Stomach (tissue), 8 donors: ENCODE measurements at regions not wholly inside any gene's neighbourhood (a gene's known extent, or its start where the extent isn't known, plus 50 kb on each side); places are given as distances from the start of the nearest gene placed in this dataset.

Source experiments
- DNase-seq, 2 donors: peaks; one replicate each; pipeline versions ENCODE4 v3.0.0 to v3.0.0-alpha.2; 2013 to 2019
- H3K27ac ChIP-seq, 5 donors: fragments of 200-600 bp in 4 of 5; sonication (generic) in 4 of 5; one replicate each; pipeline ENCODE4 v1.5.1; 2013 to 2019; ENCODE audit warnings: mild to moderate bottlenecking in 1 of 5, moderate library complexity in 1 of 5
- H3K27me3 ChIP-seq, 3 donors: fragments of 200-600 bp; sonication (generic); one replicate each; pipeline ENCODE4 v1.5.1; 2017 to 2019; ENCODE audit warnings: mixed run types in 1 of 3
- H3K36me3 ChIP-seq, 4 donors: fragments of 200-600 bp; sonication (generic); 1 replicate in 3 of 4; 2 replicates in 1 of 4; pipeline ENCODE4 v1.5.1; 2016 to 2019
- H3K4me1 ChIP-seq, 4 donors: fragments of 200-600 bp; sonication (generic); one replicate each; pipeline ENCODE4 v1.5.1; 2016 to 2019
- H3K4me3 ChIP-seq, 4 donors: fragments of 200-600 bp; sonication (generic) in 3 of 4; one replicate each; pipeline ENCODE4 v1.5.1; 2016 to 2019; ENCODE audit warnings: mild to moderate bottlenecking in 1 of 4
- H3K9me3 ChIP-seq, 4 donors: fragments of 200-600 bp; sonication (generic); one replicate each; pipeline ENCODE4 v1.5.1; 2016 to 2019
- EP300 ChIP-seq: sonication (generic); formaldehyde crosslinking; IDR thresholded peaks from one replicate; pipeline ENCODE4 v1.6.1; 2017; ENCODE audit warnings: antibody characterized with exemption
- POLR2A ChIP-seq, 4 donors: fragments of 450-650 bp; IDR thresholded peaks; one replicate each; pipeline ENCODE4 v1.6.1; 2016; ENCODE audit warnings: antibody characterized with exemption in 4 of 4, control low read depth in 2 of 4, mild to moderate bottlenecking in 1 of 4, moderate library complexity in 1 of 4
- POLR2AphosphoS5 ChIP-seq, 3 donors: sonication (generic); formaldehyde crosslinking; IDR thresholded peaks; one replicate each; pipeline ENCODE4 v1.6.1; 2016; ENCODE audit warnings: antibody characterized with exemption in 3 of 3
- WGBS, 5 donors: extraction: QIAGEN DNeasy Blood & Tissue Kit in 3 of 5; methylation state at CpG; one replicate each; pipeline versions ENCODE4 v1.1.5 to v1.1.7; 2013 to 2018; 5-methylcytosine and 5-hydroxymethylcytosine counted together
- intact Hi-C: fragments of 100-400 bp; cut with DNase I; formaldehyde crosslinking; loops from one replicate; pipeline ENCODE4 v1.15.1; 2023; ENCODE audit warnings: low total_unique reads
- TF ChIP-seq, protein P1 (sequence below), 7 experiments: fragments of 450-650 bp in 4 of 7; fragments of 200-600 bp in 3 of 7; sonication (generic) in 3 of 7; IDR thresholded peaks; one replicate each; pipeline ENCODE4 v1.5.1; 2016 to 2019; ENCODE audit warnings: antibody characterized with exemption in 7 of 7, control low read depth in 2 of 7, mild to moderate bottlenecking in 1 of 7
- donor health status: healthy with polysubstance abuse.
- donor health status: Bipolar disorder and iron deficiency.
- donor health status: healthy.

DNA sequence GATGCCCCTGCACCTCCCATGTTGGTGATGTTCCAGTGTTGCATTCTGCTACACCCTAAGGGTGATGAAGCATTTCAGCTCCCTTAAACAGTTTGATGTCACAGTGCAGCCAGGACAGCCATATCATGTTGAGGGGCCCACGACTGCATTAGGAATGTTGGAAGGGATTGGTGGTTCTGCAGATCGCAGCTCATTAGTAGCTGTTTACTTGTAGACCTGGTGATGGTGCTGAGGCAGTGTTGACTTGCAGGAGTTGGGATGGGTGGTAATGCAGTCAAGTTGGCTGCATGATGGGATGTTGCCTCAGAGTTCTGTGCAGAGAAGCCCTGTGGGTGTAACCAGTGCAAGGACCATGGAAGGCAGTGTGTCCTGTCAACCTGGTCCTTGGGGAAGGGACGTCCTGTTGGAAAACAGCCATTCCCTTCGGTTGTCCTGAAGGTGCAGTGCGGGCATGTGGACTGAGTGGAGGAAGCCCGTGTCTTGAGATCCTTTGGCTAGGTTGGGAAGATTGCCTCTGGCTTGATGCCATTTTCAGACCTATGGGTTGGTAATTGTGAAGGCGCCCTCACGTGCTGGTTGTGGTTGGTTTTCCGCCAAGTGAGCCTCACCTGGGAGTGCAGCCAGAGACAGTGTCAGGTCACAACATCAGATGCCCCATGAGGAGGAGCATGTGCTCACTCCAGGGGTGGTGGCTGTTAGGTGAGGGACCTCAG lies 100.7 kb downstream of the SNRPN start:
- TF ChIP-seq POLR2A (IDR thresholded peaks at IDR 0.05) (no peak), POLR2AphosphoS5 (IDR thresholded peaks at IDR 0.05) (no peak), EP300 (no peak)
- TF ChIP-seq, protein P1, sequence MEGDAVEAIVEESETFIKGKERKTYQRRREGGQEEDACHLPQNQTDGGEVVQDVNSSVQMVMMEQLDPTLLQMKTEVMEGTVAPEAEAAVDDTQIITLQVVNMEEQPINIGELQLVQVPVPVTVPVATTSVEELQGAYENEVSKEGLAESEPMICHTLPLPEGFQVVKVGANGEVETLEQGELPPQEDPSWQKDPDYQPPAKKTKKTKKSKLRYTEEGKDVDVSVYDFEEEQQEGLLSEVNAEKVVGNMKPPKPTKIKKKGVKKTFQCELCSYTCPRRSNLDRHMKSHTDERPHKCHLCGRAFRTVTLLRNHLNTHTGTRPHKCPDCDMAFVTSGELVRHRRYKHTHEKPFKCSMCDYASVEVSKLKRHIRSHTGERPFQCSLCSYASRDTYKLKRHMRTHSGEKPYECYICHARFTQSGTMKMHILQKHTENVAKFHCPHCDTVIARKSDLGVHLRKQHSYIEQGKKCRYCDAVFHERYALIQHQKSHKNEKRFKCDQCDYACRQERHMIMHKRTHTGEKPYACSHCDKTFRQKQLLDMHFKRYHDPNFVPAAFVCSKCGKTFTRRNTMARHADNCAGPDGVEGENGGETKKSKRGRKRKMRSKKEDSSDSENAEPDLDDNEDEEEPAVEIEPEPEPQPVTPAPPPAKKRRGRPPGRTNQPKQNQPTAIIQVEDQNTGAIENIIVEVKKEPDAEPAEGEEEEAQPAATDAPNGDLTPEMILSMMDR (IDR thresholded peaks at IDR 0.05), result no peak
- intact Hi-C loops, result no loop called here
- DNase-seq, result peak in 1 of 2 donors; percentile 22
- 89 to 93% (median 89%) methylated on average over 9 of the region's 9 CpGs for WGBS, 5 donors
- Histone ChIP-seq H3K27ac (no peak overlapping the region), H3K36me3 (peaks cover 95 to 100% (median 100%) of the 10 kb centered on the region in 4 donors), H3K27me3 (no peaks in the 10 kb centered on the region), H3K4me1 (no peaks in the 10 kb centered on the region), H3K4me3 (no peak overlapping the region), H3K9me3 (peaks cover 100% of the 10 kb centered on the region in 4 donors)

DNA sequence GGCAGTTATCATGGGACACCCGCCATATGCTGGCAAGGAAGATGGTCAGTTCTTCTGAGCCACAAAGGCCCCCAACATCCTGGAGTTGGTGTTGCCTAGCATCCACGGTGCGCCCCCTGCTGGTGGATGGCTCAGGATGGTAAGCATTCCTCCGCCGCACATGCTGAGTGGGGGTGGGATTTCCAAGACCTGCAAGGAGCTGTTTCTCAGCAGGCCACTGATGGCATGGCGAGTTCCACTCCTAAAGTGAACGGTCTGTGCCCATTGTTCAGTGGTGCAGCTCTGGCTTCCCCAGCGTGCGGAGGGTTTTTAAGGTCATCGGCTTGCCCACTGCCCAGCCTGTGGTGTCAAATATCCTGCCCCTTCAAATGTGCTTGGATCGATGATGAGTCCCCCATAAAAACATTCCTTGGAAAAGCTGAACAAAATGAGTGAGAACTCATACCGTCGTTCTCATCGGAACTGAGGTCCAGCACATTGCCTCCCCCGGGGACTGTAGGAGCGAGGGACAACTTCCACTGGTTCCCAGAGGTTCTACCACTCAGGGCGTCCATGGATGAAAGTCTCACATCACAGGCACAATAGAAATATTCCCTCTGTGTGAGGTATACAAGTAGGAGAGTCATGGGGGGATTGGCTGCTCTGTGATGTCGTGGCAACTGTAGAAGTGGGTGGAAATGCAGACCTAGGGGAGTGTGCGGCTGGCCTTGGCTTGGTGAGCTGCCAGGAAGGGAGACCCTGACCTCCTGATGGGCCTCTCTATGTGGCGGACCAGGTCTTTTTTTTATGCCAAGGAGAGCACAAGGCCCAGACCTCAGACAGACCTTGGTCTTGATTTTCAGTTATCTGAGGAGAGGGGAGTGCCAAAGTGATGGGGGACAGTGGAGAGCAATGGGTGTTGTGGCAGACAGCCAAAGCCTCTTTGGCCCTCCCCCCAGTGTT lies 102.0 kb downstream of the SNRPN start:
- 88 to 93% (median 90%) methylated on average over 18 to 20 of the region's 20 CpGs for WGBS, 5 donors
- no peak overlapping the region for H3K4me3 ChIP-seq
- peaks cover 100% of the 10 kb centered on the region in 4 donors for H3K9me3 ChIP-seq
- H3K27ac ChIP-seq, result no peak overlapping the region
- peaks cover 98 to 100% (median 100%) of the 10 kb centered on the region in 4 donors for H3K36me3 ChIP-seq
- DNase-seq, result peak in 1 of 2 donors; percentile 17
- no peaks in the 10 kb centered on the region for H3K4me1 ChIP-seq
- no peaks in the 10 kb centered on the region for H3K27me3 ChIP-seq
- TF ChIP-seq, protein P1 (IDR thresholded peaks at IDR 0.05), result no peak
- TF ChIP-seq POLR2AphosphoS5 (IDR thresholded peaks at IDR 0.05) (no peak), EP300 (no peak), POLR2A (IDR thresholded peaks at IDR 0.05) (no peak)
- intact Hi-C loops, result no loop called here

DNA sequence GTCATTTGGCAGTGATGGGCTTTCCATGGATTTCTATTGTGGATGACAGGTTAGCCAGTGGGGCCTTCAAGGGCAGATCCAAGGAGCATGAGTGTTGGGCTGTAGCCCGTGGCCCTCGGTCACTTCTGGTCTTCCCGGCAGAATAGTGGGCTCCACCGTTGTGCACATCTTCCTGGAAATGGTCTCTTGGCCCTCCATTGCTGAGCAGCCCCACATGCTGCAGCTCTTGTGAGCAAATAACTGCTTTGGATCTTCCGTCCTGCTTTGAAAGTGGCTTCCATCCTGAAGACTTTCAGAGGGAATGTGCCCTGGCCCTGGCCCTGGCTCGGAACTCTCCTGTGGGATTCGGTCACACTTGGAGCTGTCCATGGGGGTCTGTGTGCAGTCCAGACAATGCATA lies 102.8 kb downstream of the SNRPN start:
- Histone ChIP-seq H3K36me3 (peaks cover 99 to 100% (median 100%) of the 10 kb centered on the region in 4 donors), H3K9me3 (peaks cover 100% of the 10 kb centered on the region in 4 donors), H3K27me3 (no peaks in the 10 kb centered on the region), H3K4me1 (no peaks in the 10 kb centered on the region), H3K4me3 (no peak overlapping the region), H3K27ac (no peak overlapping the region)
- TF ChIP-seq, protein P1 (IDR thresholded peaks at IDR 0.05), result no peak
- TF ChIP-seq POLR2A (IDR thresholded peaks at IDR 0.05), result no peak
- TF ChIP-seq POLR2AphosphoS5 (IDR thresholded peaks at IDR 0.05), result no peak
- TF ChIP-seq EP300, result no peak
- WGBS, 5 donors, result 85 to 100% (median 96%) methylated on average over 3 to 7 of the region's 7 CpGs
- intact Hi-C loops, result no loop called here
- DNase-seq, result peak in 1 of 2 donors; percentile 9

DNA sequence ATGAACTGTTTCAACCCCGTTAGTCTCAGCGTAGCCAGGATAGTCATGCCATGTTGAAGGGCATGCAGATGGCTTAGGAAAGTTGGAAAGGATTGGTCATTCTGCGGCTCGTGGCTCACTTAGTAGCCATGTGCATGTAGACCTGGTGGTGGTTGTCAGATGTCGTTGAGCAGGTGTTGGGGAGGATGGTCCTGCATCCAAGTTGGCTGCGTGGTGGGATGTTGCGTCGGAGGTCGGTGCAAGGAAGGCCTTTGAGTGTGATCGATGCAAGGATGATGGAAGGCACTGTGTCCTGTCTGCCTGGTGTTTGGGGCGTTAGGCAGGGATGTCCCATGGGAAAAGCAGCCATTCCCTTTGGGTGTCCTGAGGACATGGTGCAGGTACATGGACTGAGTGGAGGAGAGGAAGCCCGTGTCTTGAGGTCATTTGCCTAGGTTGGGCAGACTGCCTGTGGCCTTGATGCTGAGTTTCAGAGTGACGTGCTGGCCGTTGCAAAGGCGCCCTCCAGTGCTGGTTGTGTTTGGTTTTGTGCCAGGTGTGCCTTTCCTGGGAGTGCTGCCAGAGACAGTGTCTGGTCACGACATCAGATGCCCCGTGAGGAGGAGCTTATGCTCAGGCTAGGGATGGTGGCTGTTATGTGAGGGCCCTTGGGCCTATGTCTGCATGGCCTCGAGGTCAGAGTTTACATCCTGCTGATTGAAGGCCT lies 103.4 kb downstream of the SNRPN start:
- Histone ChIP-seq H3K9me3 (peaks cover 100% of the 10 kb centered on the region in 4 donors), H3K27ac (no peak overlapping the region), H3K27me3 (no peaks in the 10 kb centered on the region), H3K4me3 (no peak overlapping the region), H3K4me1 (no peaks in the 10 kb centered on the region), H3K36me3 (peaks cover 99 to 100% (median 100%) of the 10 kb centered on the region in 4 donors)
- WGBS, 5 donors, result 83 to 91% (median 90%) methylated on average over 18 of the region's 18 CpGs
- intact Hi-C loops, result no loop called here
- no peak for TF ChIP-seq EP300
- TF ChIP-seq POLR2A (IDR thresholded peaks at IDR 0.05), result no peak
- TF ChIP-seq, protein P1 (IDR thresholded peaks at IDR 0.05), result no peak
- no peak for TF ChIP-seq POLR2AphosphoS5 (IDR thresholded peaks at IDR 0.05)
- DNase-seq, result peak in 1 of 2 donors; percentile 9
